Upper lobe of left lung (tissue), 6 donors: ENCODE measurements at regions not wholly inside any gene's neighbourhood (a gene's known extent, or its start where the extent isn't known, plus 50 kb on each side); places are given as distances from the start of the nearest gene placed in this dataset.

Source experiments
- ATAC-seq, 2 donors: fragments of 200-7000 bp; cut with Tn5 transposase; one replicate each; pipeline ENCODE4 v1.9.1; 2022; ENCODE audit warnings: mild to moderate bottlenecking in 2 of 2, moderate library complexity in 2 of 2; ENCODE audit not compliant: low FRiP score in 2 of 2
- DNase-seq, 2 donors: peaks; one replicate each; pipeline ENCODE4 v3.0.0-alpha.2; 2019 to 2020
- H3K27ac ChIP-seq, 4 donors: fragments of 200-600 bp; sonication (generic); one replicate each; pipeline ENCODE4 v1.5.1; 2016 to 2019
- H3K27me3 ChIP-seq, 4 donors: fragments of 200-600 bp; sonication (generic); one replicate each; pipeline ENCODE4 v1.5.1; 2017 to 2019
- H3K36me3 ChIP-seq, 4 donors: fragments of 200-600 bp; sonication (generic); one replicate each; pipeline ENCODE4 v1.5.1; 2016 to 2019
- H3K4me1 ChIP-seq, 4 donors: fragments of 200-600 bp; sonication (generic); one replicate each; pipeline ENCODE4 v1.5.1; 2018 to 2019
- H3K4me3 ChIP-seq, 4 donors: fragments of 200-600 bp; sonication (generic); one replicate each; pipeline ENCODE4 v1.5.1; 2017 to 2019; ENCODE audit warnings: mild to moderate bottlenecking in 2 of 4, moderate library complexity in 1 of 4
- H3K9me3 ChIP-seq, 4 donors: fragments of 200-600 bp; sonication (generic); one replicate each; pipeline ENCODE4 v1.5.1; 2018 to 2019
- CTCF ChIP-seq, 6 experiments: fragments of 450-650 bp in 4 of 6; fragments of 200-600 bp in 2 of 6; sonication (generic) in 2 of 6; IDR thresholded peaks; one replicate each; pipeline ENCODE4 v1.5.1; 2016 to 2019; ENCODE audit warnings: antibody characterized with exemption in 6 of 6
- EP300 ChIP-seq, 4 donors: sonication (generic); formaldehyde crosslinking; IDR thresholded peaks; one replicate each; pipeline ENCODE4 v1.5.1; 2017; ENCODE audit warnings: antibody characterized with exemption in 4 of 4, control low read depth in 2 of 4
- POLR2A ChIP-seq, 4 donors: fragments of 450-650 bp; IDR thresholded peaks; one replicate each; pipeline ENCODE4 v1.5.1; 2016 to 2017; ENCODE audit warnings: antibody characterized with exemption in 4 of 4, mild to moderate bottlenecking in 2 of 4
- POLR2AphosphoS5 ChIP-seq, 2 donors: sonication (generic); formaldehyde crosslinking; IDR thresholded peaks; one replicate each; pipeline ENCODE4 v1.5.1; 2017; ENCODE audit warnings: antibody characterized with exemption in 2 of 2
- WGBS, 2 donors: methylation state at CpG; one replicate each; pipeline ENCODE4 v1.1.5; 2017 to 2018; 5-methylcytosine and 5-hydroxymethylcytosine counted together
- donor health status: DM: no; HTN: no; CAD: no; lungs with moderate emphysema.
- donor health status: DM: no; HTN: yes; CAD: no; lungs with severe emphysema.

DNA sequence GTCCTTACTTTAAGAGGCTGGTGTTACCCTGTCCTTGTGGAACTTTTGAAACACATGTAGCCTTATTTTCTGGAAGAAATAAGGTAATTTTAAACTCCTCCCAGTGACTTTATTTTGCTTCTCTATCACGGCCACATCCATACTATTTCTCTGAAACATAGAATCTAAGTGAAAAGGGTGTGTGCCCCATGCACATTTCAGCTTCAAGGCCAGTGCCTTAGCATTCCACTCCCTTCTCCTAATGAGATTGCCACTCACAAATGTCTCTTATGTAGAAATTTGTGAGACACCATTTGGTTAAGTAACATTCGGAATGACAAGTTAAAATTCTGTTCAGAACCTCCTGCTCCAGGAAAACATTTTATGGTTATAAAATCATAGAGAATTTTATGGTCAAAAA is 562.7 kb downstream of the TUSC7 start:
- ATAC-seq = no peak
- 75 to 85% methylated on average over 2 of the region's 2 CpGs for WGBS, 2 donors
- Histone ChIP-seq H3K4me1 (no peaks in the 10 kb centered on the region), H3K27ac (no peak overlapping the region), H3K9me3 (no peaks in the 10 kb centered on the region), H3K36me3 (no peaks in the 10 kb centered on the region), H3K4me3 (no peak overlapping the region), H3K27me3 (no peaks in the 10 kb centered on the region)
- TF ChIP-seq EP300 (IDR thresholded peaks at IDR 0.05) = no peak
- TF ChIP-seq POLR2A (IDR thresholded peaks at IDR 0.05) = no peak
- TF ChIP-seq POLR2AphosphoS5 (IDR thresholded peaks at IDR 0.05) = no peak
- no peak for TF ChIP-seq CTCF (IDR thresholded peaks at IDR 0.05)
- DNase-seq = no peak

- Histone ChIP-seq H3K9me3 (no peaks in the 10 kb centered on the region), H3K27me3 (no peaks in the 10 kb centered on the region), H3K36me3 (no peaks in the 10 kb centered on the region), H3K4me3 (no peak overlapping the region), H3K4me1 (no peaks in the 10 kb centered on the region), H3K27ac (no peak overlapping the region)
- no peak for DNase-seq
- TF ChIP-seq CTCF (IDR thresholded peaks at IDR 0.05) (no peak), EP300 (IDR thresholded peaks at IDR 0.05) (no peak), POLR2AphosphoS5 (IDR thresholded peaks at IDR 0.05) (no peak), POLR2A (IDR thresholded peaks at IDR 0.05) (no peak)
- whole genome bisulfite sequencing, 2 donors = 62 to 73% methylated on average over 5 of the region's 5 CpGs
- ATAC-seq = no peak
Observed at GRCh38 chr3:117272876-117273523, 563.4 kb downstream of the TUSC7 start.

- H3K4me3 ChIP-seq = no peak overlapping the region
- DNase-seq (no peak), ATAC-seq (no peak)
- no peaks in the 10 kb centered on the region for H3K36me3 ChIP-seq
- H3K27ac ChIP-seq = no peak overlapping the region
- TF ChIP-seq POLR2A (IDR thresholded peaks at IDR 0.05) (no peak), EP300 (IDR thresholded peaks at IDR 0.05) (no peak), CTCF (IDR thresholded peaks at IDR 0.05) (no peak), POLR2AphosphoS5 (IDR thresholded peaks at IDR 0.05) (no peak)
- 34 to 45% methylated on average over 2 of the region's 2 CpGs for WGBS, 2 donors
- no peaks in the 10 kb centered on the region for H3K9me3 ChIP-seq
- H3K27me3 ChIP-seq = no peaks in the 10 kb centered on the region
- H3K4me1 ChIP-seq = no peaks in the 10 kb centered on the region
Observed at GRCh38 chr3:117277816-117278215, 568.2 kb downstream of the TUSC7 start.

GRCh38 chr3:117278424-117279190 is 569.0 kb downstream of the TUSC7 start:
- WGBS, 2 donors = 35 to 38% methylated on average over 5 of the region's 5 CpGs
- H3K9me3 ChIP-seq = no peaks in the 10 kb centered on the region
- ATAC-seq (peak in 1 of 2 donors; percentile 63), DNase-seq (no peak)
- H3K27me3 ChIP-seq = no peaks in the 10 kb centered on the region
- no peak overlapping the region for H3K4me3 ChIP-seq
- no peak for TF ChIP-seq POLR2AphosphoS5 (IDR thresholded peaks at IDR 0.05)
- TF ChIP-seq CTCF (IDR thresholded peaks at IDR 0.05) = no peak
- no peak for TF ChIP-seq EP300 (IDR thresholded peaks at IDR 0.05)
- TF ChIP-seq POLR2A (IDR thresholded peaks at IDR 0.05) = no peak
- no peaks in the 10 kb centered on the region for H3K4me1 ChIP-seq
- H3K36me3 ChIP-seq = no peaks in the 10 kb centered on the region
- H3K27ac ChIP-seq = no peak overlapping the region
